ENCODE measurements at regions not wholly inside any gene's neighbourhood (a gene's known extent, or its start where the extent isn't known, plus 50 kb on each side); places are given as distances from the start of the nearest gene placed in this dataset.

GRCh38 chr6:146878168-146878951 is 279.6 kb downstream of the ADGB start:
- TF ChIP-seq REST (IDR thresholded peaks at IDR 0.05; ENCODE audit: insufficient replicate concordance, low read depth): no peak
- no peak for TF ChIP-seq GABPA (IDR thresholded peaks at IDR 0.05; ENCODE audit: low read depth)
- TF ChIP-seq CTCF (IDR thresholded peaks at IDR 0.05; ENCODE audit: insufficient read depth, low read length): no peak
- no peak for TF ChIP-seq POLR2AphosphoS5 (IDR thresholded peaks at IDR 0.05; ENCODE audit: low read depth)
- 0 out of 2 replicates have a peak, but pooled peaks have one; percentile 20 for TF ChIP-seq SPI1 (IDR thresholded peaks at IDR 0.05; ENCODE audit: borderline replicate concordance, low read depth)
- Histone ChIP-seq H3K27ac (replicated peaks) (peak overlapping the region; percentile 87), H3K4me3 (replicated peaks; ENCODE audit: insufficient read depth, low read length) (no peak overlapping the region), H3K27me3 (ENCODE audit: insufficient read depth, poor library complexity, severe bottlenecking) (no peaks in the 10 kb centered on the region)
- no peak for DNase-seq (ENCODE audit: low read depth in 1 of 2, low spot score in 1 of 2)

GRCh38 chr6:146878952-146879340 is 280.2 kb downstream of the ADGB start:
- Histone ChIP-seq H3K4me3 (replicated peaks; ENCODE audit: insufficient read depth, low read length) (no peak overlapping the region), H3K27ac (replicated peaks) (peak overlapping the region; percentile 87), H3K27me3 (ENCODE audit: insufficient read depth, poor library complexity, severe bottlenecking) (no peaks in the 10 kb centered on the region)
- peak in 1 of 2 experiments; percentile 23 for DNase-seq (ENCODE audit: low read depth in 1 of 2, low spot score in 1 of 2)
- TF ChIP-seq REST (IDR thresholded peaks at IDR 0.05; ENCODE audit: insufficient replicate concordance, low read depth): no peak
- TF ChIP-seq SPI1 (IDR thresholded peaks at IDR 0.05; ENCODE audit: borderline replicate concordance, low read depth): peak; percentile 21; the same call in 1 of the 2 replicates

- H3K4me3 ChIP-seq (replicated peaks; ENCODE audit: insufficient read depth, low read length): no peak overlapping the region
- no peak for TF ChIP-seq GABPA (IDR thresholded peaks at IDR 0.05; ENCODE audit: low read depth)
- no peak for TF ChIP-seq REST (IDR thresholded peaks at IDR 0.05; ENCODE audit: insufficient replicate concordance, low read depth)
- no peak for TF ChIP-seq CTCF (IDR thresholded peaks at IDR 0.05; ENCODE audit: insufficient read depth, low read length)
- TF ChIP-seq SPI1 (IDR thresholded peaks at IDR 0.05; ENCODE audit: borderline replicate concordance, low read depth): no peak
- TF ChIP-seq POLR2AphosphoS5 (IDR thresholded peaks at IDR 0.05; ENCODE audit: low read depth): no peak
- no peak for DNase-seq (ENCODE audit: low read depth in 1 of 2, low spot score in 1 of 2)
- no peaks in the 10 kb centered on the region for H3K27me3 ChIP-seq (ENCODE audit: insufficient read depth, poor library complexity, severe bottlenecking)
- H3K27ac ChIP-seq (replicated peaks): no peak overlapping the region
These were observed 280.8 kb downstream of the ADGB start for GRCh38 chr6:146879406-146880117.
